Esophagus muscularis mucosa (tissue), 4 donors: ENCODE measurements at regions not wholly inside any gene's neighbourhood (a gene's known extent, or its start where the extent isn't known, plus 50 kb on each side); places are given as distances from the start of the nearest gene placed in this dataset.

Source experiments
- DNase-seq: peaks from one replicate; pipeline ENCODE4 v3.0.0-alpha.2; 2017; ENCODE audit errors: extremely low spot score
- H3K27ac ChIP-seq, 4 donors: fragments of 200-600 bp; sonication (generic); replicated peaks in 1 of 4; 1 replicate in 3 of 4; 2 replicates in 1 of 4; pipeline ENCODE4 v1.5.1; 2016 to 2019; ENCODE audit warnings: mild to moderate bottlenecking in 1 of 4
- H3K27me3 ChIP-seq, 4 donors: fragments of 200-600 bp; sonication (generic); one replicate each; pipeline versions ENCODE4 v1.5.1 to v1.6.0; 2016 to 2019
- H3K36me3 ChIP-seq, 4 donors: fragments of 200-600 bp; sonication (generic); one replicate each; pipeline ENCODE4 v1.5.1; 2016 to 2019
- H3K4me1 ChIP-seq, 4 donors: fragments of 200-600 bp; sonication (generic); one replicate each; pipeline ENCODE4 v1.5.1; 2016 to 2019
- H3K4me3 ChIP-seq, 4 donors: fragments of 200-600 bp; sonication (generic); 1 replicate in 2 of 4; 2 replicates in 2 of 4; pipeline ENCODE4 v1.5.1; 2016 to 2019; ENCODE audit warnings: mild to moderate bottlenecking in 4 of 4, moderate library complexity in 1 of 4
- H3K9me3 ChIP-seq, 4 donors: fragments of 200-600 bp; sonication (generic); 1 replicate in 3 of 4; 2 replicates in 1 of 4; pipeline ENCODE4 v1.5.1; 2016 to 2019
- EP300 ChIP-seq: sonication (generic); formaldehyde crosslinking; IDR thresholded peaks from one replicate; pipeline ENCODE4 v1.6.1; 2017; ENCODE audit warnings: antibody characterized with exemption
- POLR2A ChIP-seq: fragments of 450-650 bp; IDR thresholded peaks from one replicate; pipeline ENCODE4 v1.6.1; 2017; ENCODE audit warnings: antibody characterized with exemption, moderate library complexity, mild to moderate bottlenecking, low read depth
- POLR2AphosphoS5 ChIP-seq, 2 donors: sonication (generic); formaldehyde crosslinking; IDR thresholded peaks; one replicate each; pipeline ENCODE4 v1.6.1; 2017; ENCODE audit warnings: antibody characterized with exemption in 2 of 2
- WGBS: methylation state at CpG from one replicate; pipeline ENCODE4 v1.1.5; 2018; 5-methylcytosine and 5-hydroxymethylcytosine counted together
- intact Hi-C: fragments of 100-400 bp; cut with DNase I; formaldehyde crosslinking; loops from one replicate; pipeline ENCODE4 v1.15.1; 2023
- TF ChIP-seq, protein P1 (sequence below), 3 experiments: fragments of 200-600 bp in 2 of 3; fragments of 450-650 bp in 1 of 3; sonication (generic) in 2 of 3; IDR thresholded peaks; one replicate each; pipeline ENCODE4 v1.5.1; 2017 to 2019; ENCODE audit warnings: antibody characterized with exemption in 3 of 3, mild to moderate bottlenecking in 2 of 3, moderate library complexity in 1 of 3

DNA sequence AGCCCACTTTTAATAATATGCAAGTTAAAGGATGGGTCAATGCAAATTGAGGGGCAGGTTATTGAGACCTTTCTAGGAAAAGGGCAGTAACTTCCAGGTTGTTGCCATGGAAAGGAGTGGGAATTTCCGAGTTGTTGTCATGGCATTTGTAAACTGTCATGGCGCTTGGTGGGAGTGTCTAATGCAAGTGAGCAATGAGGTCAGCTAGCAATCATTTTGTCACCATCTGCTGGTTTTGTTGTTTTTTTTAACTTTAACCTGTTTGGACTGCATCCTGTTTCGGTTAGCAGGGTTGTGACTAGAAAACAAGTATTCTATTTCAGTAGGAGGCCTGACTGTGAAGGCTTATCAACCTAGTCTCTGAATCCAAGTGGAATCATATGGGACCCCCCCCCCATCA, 85.8 kb upstream of the TSPAN11 start:
- intact Hi-C loops: no loop called here

DNA sequence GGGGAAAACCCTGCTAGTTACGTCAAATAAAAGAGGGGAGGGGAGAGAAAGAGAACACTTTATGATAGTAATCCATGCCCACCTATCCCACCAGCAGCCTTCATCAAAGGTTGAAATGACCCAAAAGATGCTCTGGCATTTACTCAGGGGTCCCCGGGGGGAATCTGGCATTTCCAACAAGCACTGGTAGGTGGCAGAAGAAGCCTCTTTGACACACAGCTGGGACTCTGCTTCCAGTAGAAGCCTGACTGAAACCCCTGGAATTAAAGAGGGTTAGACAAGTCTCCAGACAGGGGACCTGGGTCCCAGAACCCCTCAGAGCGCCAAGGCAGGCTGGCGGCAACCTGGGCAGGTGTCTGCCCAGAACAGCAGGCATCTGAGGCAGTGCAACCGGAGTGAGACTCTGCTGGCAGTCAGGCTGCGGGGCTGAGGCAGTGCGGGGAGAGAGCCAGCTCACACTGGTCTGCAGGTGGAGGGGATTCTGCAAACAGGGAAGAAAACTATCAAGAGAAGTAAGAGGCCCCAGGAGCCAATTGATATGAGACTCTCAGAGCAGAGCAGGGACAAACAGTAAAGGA, 85.0 kb upstream of the CAPRIN2 start:
- Histone ChIP-seq H3K4me1 (peaks cover 0 to 3% (median 0%) of the 10 kb centered on the region in 4 donors), H3K9me3 (no peaks in the 10 kb centered on the region), H3K27ac (no peak overlapping the region), H3K27me3 (peaks cover 0 to 18% (median 0%) of the 10 kb centered on the region in 4 donors), H3K36me3 (no peaks in the 10 kb centered on the region), H3K4me3 (no peak overlapping the region)
- 77% methylated on average over 7 of the region's 7 CpGs for WGBS
- intact Hi-C loops: no loop called here
- no peak for DNase-seq
- no peak for TF ChIP-seq POLR2AphosphoS5 (IDR thresholded peaks at IDR 0.05)
- TF ChIP-seq, protein P1, sequence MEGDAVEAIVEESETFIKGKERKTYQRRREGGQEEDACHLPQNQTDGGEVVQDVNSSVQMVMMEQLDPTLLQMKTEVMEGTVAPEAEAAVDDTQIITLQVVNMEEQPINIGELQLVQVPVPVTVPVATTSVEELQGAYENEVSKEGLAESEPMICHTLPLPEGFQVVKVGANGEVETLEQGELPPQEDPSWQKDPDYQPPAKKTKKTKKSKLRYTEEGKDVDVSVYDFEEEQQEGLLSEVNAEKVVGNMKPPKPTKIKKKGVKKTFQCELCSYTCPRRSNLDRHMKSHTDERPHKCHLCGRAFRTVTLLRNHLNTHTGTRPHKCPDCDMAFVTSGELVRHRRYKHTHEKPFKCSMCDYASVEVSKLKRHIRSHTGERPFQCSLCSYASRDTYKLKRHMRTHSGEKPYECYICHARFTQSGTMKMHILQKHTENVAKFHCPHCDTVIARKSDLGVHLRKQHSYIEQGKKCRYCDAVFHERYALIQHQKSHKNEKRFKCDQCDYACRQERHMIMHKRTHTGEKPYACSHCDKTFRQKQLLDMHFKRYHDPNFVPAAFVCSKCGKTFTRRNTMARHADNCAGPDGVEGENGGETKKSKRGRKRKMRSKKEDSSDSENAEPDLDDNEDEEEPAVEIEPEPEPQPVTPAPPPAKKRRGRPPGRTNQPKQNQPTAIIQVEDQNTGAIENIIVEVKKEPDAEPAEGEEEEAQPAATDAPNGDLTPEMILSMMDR (IDR thresholded peaks at IDR 0.05): no peak
- no peak for TF ChIP-seq POLR2A
- no peak for TF ChIP-seq EP300

More for the DNA sequence above, 85.8 kb upstream of the TSPAN11 start:
- Histone ChIP-seq H3K4me3 (no peak overlapping the region), H3K27me3 (peaks cover 0 to 23% (median 0%) of the 10 kb centered on the region in 4 donors), H3K9me3 (no peaks in the 10 kb centered on the region), H3K36me3 (no peaks in the 10 kb centered on the region), H3K4me1 (peaks cover 0 to 3% (median 0%) of the 10 kb centered on the region in 4 donors), H3K27ac (no peak overlapping the region)
- 88% methylated on average over 3 of the region's 3 CpGs for WGBS
- no peak for DNase-seq
- TF ChIP-seq, protein P1 (IDR thresholded peaks at IDR 0.05): no peak
- TF ChIP-seq POLR2A: no peak
- TF ChIP-seq EP300: no peak
- TF ChIP-seq POLR2AphosphoS5 (IDR thresholded peaks at IDR 0.05): no peak

DNA sequence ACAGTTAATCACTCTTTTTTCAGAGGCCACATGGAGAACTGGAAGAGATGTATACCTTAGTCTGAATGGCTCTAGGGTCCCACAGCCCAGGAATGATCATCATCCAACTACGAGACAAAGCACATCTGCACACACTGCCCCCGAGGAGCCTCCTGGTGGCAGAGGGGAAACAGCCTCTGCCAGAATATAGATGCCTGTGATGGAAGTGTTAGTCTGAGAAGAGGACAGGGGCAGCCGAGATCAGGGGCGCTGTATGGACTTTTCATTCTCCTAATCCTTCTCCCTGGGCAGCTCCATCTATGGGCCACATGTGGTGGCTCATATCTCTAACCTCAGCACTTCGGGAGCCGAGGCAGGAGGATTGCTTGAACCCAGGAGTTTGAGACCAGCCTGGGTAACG, 82.8 kb upstream of the CAPRIN2 start:
- H3K27me3 ChIP-seq: peaks cover 0 to 19% (median 0%) of the 10 kb centered on the region in 4 donors
- TF ChIP-seq POLR2AphosphoS5 (IDR thresholded peaks at IDR 0.05) (no peak), EP300 (no peak), POLR2A (no peak)
- TF ChIP-seq, protein P1 (IDR thresholded peaks at IDR 0.05): no peak
- H3K4me3 ChIP-seq: no peak overlapping the region
- intact Hi-C loops: no loop called here
- no peaks in the 10 kb centered on the region for H3K9me3 ChIP-seq
- no peaks in the 10 kb centered on the region for H3K36me3 ChIP-seq
- WGBS: 57% methylated on average over 7 of the region's 7 CpGs
- no peak overlapping the region for H3K27ac ChIP-seq
- no peaks in the 10 kb centered on the region for H3K4me1 ChIP-seq
- DNase-seq: no peak

DNA sequence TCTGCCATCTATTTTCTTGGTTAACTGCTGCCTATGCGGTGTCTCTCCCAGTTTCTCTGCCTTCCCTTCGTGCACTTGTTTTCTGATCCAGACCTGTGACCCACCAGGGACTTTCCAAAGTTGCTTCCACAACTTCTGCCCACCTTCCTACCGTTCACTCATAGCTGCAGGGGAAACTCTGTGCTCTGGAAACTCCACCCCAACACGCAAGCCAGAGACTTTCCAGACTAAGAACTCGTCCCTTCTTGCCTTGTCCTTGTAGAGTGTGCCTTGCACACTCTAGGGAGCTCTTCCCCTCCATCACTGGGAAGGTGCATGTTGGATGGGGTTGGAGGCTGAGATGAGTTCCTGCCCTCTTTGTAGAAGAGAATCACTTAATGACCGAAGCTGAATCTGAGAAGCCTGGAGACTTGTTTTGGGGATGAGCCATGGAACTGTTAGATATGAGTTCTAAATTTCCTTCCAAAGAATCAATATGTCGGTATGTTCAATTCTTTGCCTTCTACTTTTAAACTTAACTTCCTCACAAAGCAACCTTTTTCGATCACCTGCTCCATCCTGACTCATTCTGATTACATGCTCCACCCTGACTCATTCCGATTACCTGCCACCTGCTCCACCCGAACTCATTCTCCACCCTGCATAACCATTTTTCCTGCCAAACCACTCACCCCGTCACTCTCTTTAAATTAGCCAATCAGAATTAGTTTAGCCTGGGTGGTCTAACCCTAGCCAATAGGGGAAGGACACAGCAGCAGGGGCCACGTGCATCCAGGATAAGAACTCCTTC, 82.1 kb upstream of the CAPRIN2 start:
- Histone ChIP-seq H3K4me3 (no peak overlapping the region), H3K27ac (no peak overlapping the region), H3K9me3 (no peaks in the 10 kb centered on the region), H3K4me1 (no peaks in the 10 kb centered on the region), H3K36me3 (no peaks in the 10 kb centered on the region), H3K27me3 (peaks cover 0 to 19% (median 0%) of the 10 kb centered on the region in 4 donors)
- no peak for DNase-seq
- intact Hi-C loops: no loop called here
- 84% methylated on average over 12 of the region's 12 CpGs for WGBS
- TF ChIP-seq, protein P1 (IDR thresholded peaks at IDR 0.05): no peak
- no peak for TF ChIP-seq EP300
- TF ChIP-seq POLR2AphosphoS5 (IDR thresholded peaks at IDR 0.05): no peak
- TF ChIP-seq POLR2A: no peak
